Testis (tissue), 2 donors: ENCODE measurements at regions not wholly inside any gene's neighbourhood (a gene's known extent, or its start where the extent isn't known, plus 50 kb on each side); places are given as distances from the start of the nearest gene placed in this dataset.

Source experiments
- CTCF ChIP-seq, 3 experiments: fragments of 450-650 bp in 2 of 3; fragments of 200-600 bp in 1 of 3; sonication (generic) in 1 of 3; IDR thresholded peaks; one replicate each; pipeline ENCODE4 v1.5.1; 2016 to 2019; ENCODE audit warnings: antibody characterized with exemption in 3 of 3, mild to moderate bottlenecking in 2 of 3, moderate library complexity in 1 of 3
- POLR2A ChIP-seq: fragments of 450-650 bp; IDR thresholded peaks from one replicate; pipeline ENCODE4 v1.6.1; 2017; ENCODE audit warnings: antibody characterized with exemption, mild to moderate bottlenecking, moderate library complexity

GRCh38 chr15:56812961-56813360 lies 79.7 kb upstream of the ZNF280D start:
- TF ChIP-seq CTCF (IDR thresholded peaks at IDR 0.05) (no peak), POLR2A (no peak)
